HEK293 (cell line): ENCODE measurements at regions not wholly inside any gene's neighbourhood (a gene's known extent, or its start where the extent isn't known, plus 50 kb on each side); places are given as distances from the start of the nearest gene placed in this dataset.

ENCODE experiments used
- CTCF ChIA-PET: fragments of 350-600 bp; formaldehyde crosslinking; extraction: SDS; loops from one replicate; lab custom pipeline; 2021; ENCODE audit warnings: antibody characterized with exemption; lab: Yijun Ruan, JAX
- POLR2A ChIA-PET: fragments of 300-600 bp; formaldehyde crosslinking; extraction: SDS; loops from one replicate; lab custom pipeline; 2020; ENCODE audit warnings: antibody characterized with exemption, inconsistent platforms; lab: Yijun Ruan, JAX
- H3K27ac ChIP-seq: fragments of 200-500 bp; sonication (Bioruptor generic); 2 replicates; pipeline ENCODE4 v1.5.1; 2014; ENCODE audit warnings: low read depth, low read length, control low read depth, inconsistent platforms; ENCODE audit errors: extremely low read depth
- H3K36me3 ChIP-seq, 2 experiments: fragments of 200-500 bp in 1 of 2; sonication (Bioruptor generic) in 1 of 2; 1 replicate in 1 of 2; 2 replicates in 1 of 2; pipeline ENCODE4 v1.5.1; 2014 to 2017; ENCODE audit warnings: inconsistent platforms in 2 of 2, low read length in 2 of 2; ENCODE audit not compliant: control insufficient read depth in 2 of 2, insufficient read depth in 1 of 2
- H3K4me1 ChIP-seq: fragments of 200-500 bp; sonication (Bioruptor generic); 2 replicates; pipeline ENCODE4 v1.5.1; 2014; ENCODE audit warnings: mild to moderate bottlenecking, low read length, inconsistent platforms; ENCODE audit not compliant: control insufficient read depth, insufficient read depth
- H3K4me3 ChIP-seq: 2 replicates; pipeline ENCODE4 v1.5.1; 2011; ENCODE audit warnings: low read depth, mild to moderate bottlenecking, control low read depth, low read length, moderate library complexity
- H3K9me3 ChIP-seq: fragments of 200-500 bp; sonication (Bioruptor generic); 2 replicates; pipeline ENCODE4 v1.5.1; 2014; ENCODE audit warnings: low read depth, low read length, inconsistent platforms; ENCODE audit not compliant: control insufficient read depth, insufficient read depth
- KLF8 ChIP-seq: fragments of 450-650 bp; formaldehyde crosslinking; IDR thresholded peaks from 2 replicates; pipeline ENCODE4 v1.5.1; 2016; ENCODE audit warnings: missing biosample characterization, missing genetic modification characterization
- REPIN1 ChIP-seq: fragments of 450-650 bp; formaldehyde crosslinking; IDR thresholded peaks from 2 replicates; pipeline ENCODE4 v1.5.1; 2017; ENCODE audit warnings: missing biosample characterization, missing genetic modification characterization, low read depth
- ZNF10 ChIP-seq: fragments of 450-650 bp; formaldehyde crosslinking; IDR thresholded peaks from 2 replicates; pipeline ENCODE4 v1.5.1; 2017; ENCODE audit warnings: missing biosample characterization, missing genetic modification characterization
- ZNF148 ChIP-seq: fragments of 450-650 bp; formaldehyde crosslinking; IDR thresholded peaks from 2 replicates; pipeline ENCODE4 v1.5.0; 2017; ENCODE audit warnings: missing biosample characterization, missing genetic modification characterization, borderline replicate concordance
- ZNF155 ChIP-seq: fragments of 450-650 bp; formaldehyde crosslinking; IDR thresholded peaks from 2 replicates; pipeline ENCODE4 v1.5.1; 2016; ENCODE audit warnings: missing biosample characterization, missing genetic modification characterization
- ZNF23 ChIP-seq: fragments of 450-650 bp; formaldehyde crosslinking; IDR thresholded peaks from 2 replicates; pipeline ENCODE4 v1.5.1; 2016; ENCODE audit warnings: missing biosample characterization, missing genetic modification characterization, borderline replicate concordance
- ZNF248 ChIP-seq: fragments of 450-650 bp; formaldehyde crosslinking; IDR thresholded peaks from 2 replicates; pipeline ENCODE4 v1.5.1; 2017; ENCODE audit warnings: missing biosample characterization, missing genetic modification characterization
- ZNF335 ChIP-seq: fragments of 450-650 bp; formaldehyde crosslinking; conservative IDR thresholded peaks from 2 replicates; pipeline ENCODE4 v1.5.1; 2016; ENCODE audit warnings: missing biosample characterization, missing genetic modification characterization
- ZNF473 ChIP-seq: fragments of 450-650 bp; formaldehyde crosslinking; IDR thresholded peaks from 2 replicates; pipeline ENCODE4 v1.5.1; 2017; ENCODE audit warnings: missing biosample characterization, missing genetic modification characterization
- ZNF48 ChIP-seq: fragments of 450-650 bp; formaldehyde crosslinking; IDR thresholded peaks from 2 replicates; pipeline ENCODE4 v1.5.1; 2016; ENCODE audit warnings: missing biosample characterization, missing genetic modification characterization
- ZNF510 ChIP-seq: fragments of 450-650 bp; formaldehyde crosslinking; IDR thresholded peaks from 2 replicates; pipeline ENCODE4 v1.5.1; 2018; ENCODE audit warnings: mild to moderate bottlenecking, missing genetic modification characterization, missing biosample characterization; ENCODE audit not compliant: insufficient replicate concordance
- ZNF548 ChIP-seq: fragments of 450-650 bp; formaldehyde crosslinking; IDR thresholded peaks from 2 replicates; pipeline ENCODE4 v1.5.1; 2016; ENCODE audit warnings: missing biosample characterization, missing genetic modification characterization
- ZNF558 ChIP-seq: fragments of 450-650 bp; formaldehyde crosslinking; IDR thresholded peaks from 2 replicates; pipeline ENCODE4 v1.5.1; 2016; ENCODE audit warnings: missing biosample characterization, missing genetic modification characterization
- ZNF621 ChIP-seq: fragments of 450-650 bp; formaldehyde crosslinking; IDR thresholded peaks from 2 replicates; pipeline ENCODE4 v1.5.1; 2017; ENCODE audit warnings: missing biosample characterization, missing genetic modification characterization
- ZNF624 ChIP-seq: fragments of 450-650 bp; formaldehyde crosslinking; IDR thresholded peaks from 2 replicates; pipeline ENCODE4 v1.5.1; 2017; ENCODE audit warnings: missing biosample characterization, missing genetic modification characterization
- ZNF660 ChIP-seq: fragments of 450-650 bp; IDR thresholded peaks from 2 replicates; pipeline ENCODE4 v1.5.1; 2018; ENCODE audit warnings: missing biosample characterization, mild to moderate bottlenecking, missing genetic modification characterization
- ZNF664 ChIP-seq: fragments of 450-650 bp; formaldehyde crosslinking; IDR thresholded peaks from 2 replicates; pipeline ENCODE4 v1.5.1; 2016; ENCODE audit warnings: missing biosample characterization, missing genetic modification characterization
- TF ChIP-seq, protein P1 (sequence below): fragments of 450-650 bp; formaldehyde crosslinking; IDR thresholded peaks from 2 replicates; pipeline ENCODE4 v1.5.1; 2016; ENCODE audit warnings: missing biosample characterization, missing genetic modification characterization
- TF ChIP-seq, protein P2 (sequence below): fragments of 450-650 bp; formaldehyde crosslinking; IDR thresholded peaks from 2 replicates; pipeline ENCODE4; 2016; ENCODE audit warnings: missing biosample characterization, missing genetic modification characterization
- TF ChIP-seq, protein P3 (sequence below): fragments of 450-650 bp; formaldehyde crosslinking; IDR thresholded peaks from 2 replicates; pipeline ENCODE4 v1.5.1; 2017; ENCODE audit warnings: missing biosample characterization, missing genetic modification characterization

- CTCF ChIA-PET: interaction anchor here (0.9 to 2.7 kb wide), 6 partner anchors 17 to 210 kb away, joined by 3 to 13 read pairs (median 4); no protein-coding TSS in a partner anchor
- POLR2A ChIA-PET: no interaction called here
- TF ChIP-seq ZNF10 (tag by site-specific recombination) (no peak), REPIN1 (tag by site-specific recombination) (no peak), ZNF548 (tag by site-specific recombination) (no peak), ZNF510 (tag by site-specific recombination) (no peak), ZNF48 (tag by site-specific recombination) (no peak), ZNF624 (no peak)
- Histone ChIP-seq H3K27ac (no peak overlapping the region), H3K4me3 (no peak overlapping the region), H3K36me3 (no peaks in the 10 kb centered on the region), H3K4me1 (no peaks in the 10 kb centered on the region), H3K9me3 (no peaks in the 10 kb centered on the region)
These were observed 232.4 kb upstream of the PSMD7 start for GRCh38 chr16:74064120-74064735.

DNA sequence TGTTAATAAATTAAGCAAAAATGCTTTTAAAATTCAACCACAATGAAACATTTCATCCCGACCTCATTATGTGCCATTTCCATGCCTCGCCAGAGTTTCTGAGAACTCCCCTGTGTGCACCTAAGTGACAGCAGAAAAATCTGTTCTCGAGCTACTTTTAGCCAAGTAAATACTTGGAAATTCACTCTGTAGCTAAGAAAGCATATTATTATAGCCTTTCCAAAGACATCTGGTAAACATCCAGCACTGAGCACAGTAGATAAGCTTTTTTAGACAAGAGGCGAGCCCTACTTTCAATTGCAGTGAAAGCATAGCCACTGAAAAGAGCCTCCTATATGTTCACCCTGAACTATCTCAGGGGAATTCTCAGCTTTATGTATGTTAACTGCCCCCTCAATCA is 242.8 kb upstream of the PSMD7 start:
- ChIA-PET POLR2A (no interaction called here), CTCF (interaction anchor here (0.9 to 1.1 kb wide), 2 partner anchors 53 to 175 kb away, joined by 3 to 4 read pairs; no protein-coding TSS in a partner anchor)
- Histone ChIP-seq H3K9me3 (no peaks in the 10 kb centered on the region), H3K27ac (no peak overlapping the region), H3K36me3 (no peaks in the 10 kb centered on the region), H3K4me1 (no peaks in the 10 kb centered on the region), H3K4me3 (no peak overlapping the region)
- TF ChIP-seq ZNF248 (tag by site-specific recombination): no peak
- TF ChIP-seq, protein P1, sequence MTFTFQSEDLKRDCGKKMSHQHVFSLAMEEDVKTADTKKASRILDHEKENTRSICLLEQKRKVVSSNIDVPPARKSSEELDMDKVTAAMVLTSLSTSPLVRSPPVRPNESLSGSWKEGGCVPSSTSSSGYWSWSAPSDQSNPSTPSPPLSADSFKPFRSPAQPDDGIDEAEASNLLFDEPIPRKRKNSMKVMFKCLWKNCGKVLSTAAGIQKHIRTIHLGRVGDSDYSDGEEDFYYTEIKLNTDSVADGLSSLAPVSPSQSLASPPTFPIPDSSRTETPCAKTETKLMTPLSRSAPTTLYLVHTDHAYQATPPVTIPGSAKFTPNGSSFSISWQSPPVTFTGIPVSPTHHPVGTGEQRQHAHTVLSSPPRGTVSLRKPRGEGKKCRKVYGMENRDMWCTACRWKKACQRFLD (tag by site-specific recombination): no peak
- no peak for TF ChIP-seq ZNF660 (tag by site-specific recombination)
- no peak for TF ChIP-seq ZNF473 (tag by site-specific recombination)

- POLR2A ChIA-PET: no interaction called here
- Histone ChIP-seq H3K9me3 (no peaks in the 10 kb centered on the region), H3K36me3 (no peaks in the 10 kb centered on the region), H3K4me1 (no peaks in the 10 kb centered on the region), H3K4me3 (no peak overlapping the region), H3K27ac (no peak overlapping the region)
- CTCF ChIA-PET: interaction anchor here (0.6 to 1.1 kb wide), 3 partner anchors 54 to 1929 kb away, joined by 3 to 4 read pairs (median 3); no protein-coding TSS in a partner anchor
- TF ChIP-seq ZNF558 (no peak), ZNF548 (tag by site-specific recombination) (no peak), ZNF335 (tag by site-specific recombination) (no peak), ZNF510 (tag by site-specific recombination) (no peak), ZNF23 (no peak), ZNF664 (tag by site-specific recombination) (no peak), KLF8 (no peak), ZNF621 (tag by site-specific recombination) (no peak), ZNF155 (tag by site-specific recombination) (no peak), ZNF148 (no peak), ZNF48 (tag by site-specific recombination) (no peak), ZNF248 (tag by site-specific recombination) (no peak)
- TF ChIP-seq, protein P2, sequence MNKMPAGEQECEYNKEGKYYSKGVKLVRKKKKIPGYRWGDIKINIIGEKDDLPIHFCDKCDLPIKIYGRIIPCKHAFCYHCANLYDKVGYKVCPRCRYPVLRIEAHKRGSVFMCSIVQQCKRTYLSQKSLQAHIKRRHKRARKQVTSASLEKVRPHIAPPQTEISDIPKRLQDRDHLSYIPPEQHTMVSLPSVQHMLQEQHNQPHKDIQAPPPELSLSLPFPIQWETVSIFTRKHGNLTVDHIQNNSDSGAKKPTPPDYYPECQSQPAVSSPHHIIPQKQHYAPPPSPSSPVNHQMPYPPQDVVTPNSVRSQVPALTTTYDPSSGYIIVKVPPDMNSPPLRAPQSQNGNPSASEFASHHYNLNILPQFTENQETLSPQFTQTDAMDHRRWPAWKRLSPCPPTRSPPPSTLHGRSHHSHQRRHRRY: no peak
- TF ChIP-seq, protein P3, sequence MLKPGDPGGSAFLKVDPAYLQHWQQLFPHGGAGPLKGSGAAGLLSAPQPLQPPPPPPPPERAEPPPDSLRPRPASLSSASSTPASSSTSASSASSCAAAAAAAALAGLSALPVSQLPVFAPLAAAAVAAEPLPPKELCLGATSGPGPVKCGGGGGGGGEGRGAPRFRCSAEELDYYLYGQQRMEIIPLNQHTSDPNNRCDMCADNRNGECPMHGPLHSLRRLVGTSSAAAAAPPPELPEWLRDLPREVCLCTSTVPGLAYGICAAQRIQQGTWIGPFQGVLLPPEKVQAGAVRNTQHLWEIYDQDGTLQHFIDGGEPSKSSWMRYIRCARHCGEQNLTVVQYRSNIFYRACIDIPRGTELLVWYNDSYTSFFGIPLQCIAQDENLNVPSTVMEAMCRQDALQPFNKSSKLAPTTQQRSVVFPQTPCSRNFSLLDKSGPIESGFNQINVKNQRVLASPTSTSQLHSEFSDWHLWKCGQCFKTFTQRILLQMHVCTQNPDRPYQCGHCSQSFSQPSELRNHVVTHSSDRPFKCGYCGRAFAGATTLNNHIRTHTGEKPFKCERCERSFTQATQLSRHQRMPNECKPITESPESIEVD (tag by site-specific recombination): no peak
These were observed 243.3 kb upstream of the PSMD7 start for GRCh38 chr16:74053312-74053711.
